HCT116 (cell line): ENCODE measurements at regions not wholly inside any gene's neighbourhood (a gene's known extent, or its start where the extent isn't known, plus 50 kb on each side); places are given as distances from the start of the nearest gene placed in this dataset.

Source experiments
- CEBPB ChIP-seq: IDR thresholded peaks from 2 replicates; pipeline ENCODE4 v1.6.1; 2012; ENCODE audit warnings: low read depth
- CTCF ChIP-seq, 3 experiments: fragments of 200-600 bp in 1 of 3; sonication (generic) in 1 of 3; IDR thresholded peaks in 2 of 3; conservative IDR thresholded peaks in 1 of 3; 2 replicates each; pipeline ENCODE4 v1.5.1; 2012 to 2017; ENCODE audit warnings: low read depth in 2 of 3, low read length in 2 of 3, antibody characterized with exemption in 1 of 3, borderline replicate concordance in 1 of 3, control low read depth in 1 of 3, mild to moderate bottlenecking in 1 of 3, mixed read lengths in 1 of 3, mixed run types in 1 of 3, moderate library complexity in 1 of 3; ENCODE audit not compliant: insufficient read depth in 1 of 3
- EZH2 ChIP-seq: fragments of 200-600 bp; sonication (generic); IDR thresholded peaks from 2 replicates; pipeline ENCODE4 v1.6.1; 2017; ENCODE audit warnings: antibody characterized with exemption, mixed run types
- EZH2phosphoT487 ChIP-seq: fragments of 200-600 bp; IDR thresholded peaks from 2 replicates; pipeline ENCODE4 v1.6.1; 2018; ENCODE audit warnings: antibody characterized with exemption, borderline replicate concordance
- MAX ChIP-seq: IDR thresholded peaks from 2 replicates; pipeline ENCODE4 v1.6.1; 2012
- POLR2A ChIP-seq: IDR thresholded peaks from 2 replicates; pipeline ENCODE4 v1.7.0; 2011; ENCODE audit warnings: borderline replicate concordance; ENCODE audit not compliant: insufficient read depth, insufficient read length; ENCODE audit errors: extremely low read depth
- SIN3A ChIP-seq: IDR thresholded peaks from 2 replicates; pipeline ENCODE4 v1.6.1; 2012; ENCODE audit warnings: low read depth
- ZNF274 ChIP-seq: fragments of 200-500 bp; sonication (Bioruptor generic); IDR thresholded peaks from 2 replicates; pipeline ENCODE4 v1.6.1; 2014; ENCODE audit warnings: mild to moderate bottlenecking, low read depth, low read length, inconsistent platforms

GRCh38 chr4:177227636-177228035 is 82.0 kb upstream of the NEIL3 start:
- TF ChIP-seq CTCF (IDR thresholded peaks at IDR 0.05 in 2 of 3, conservative IDR thresholded peaks at IDR 0.05 in 1 of 3; ENCODE audit: borderline replicate concordance in 1 of 3, insufficient read depth in 1 of 3, low read depth in 2 of 3, low read length in 2 of 3) (no peak), MAX (no peak), CEBPB (no peak), SIN3A (no peak), ZNF274 (no peak), POLR2A (no peak), EZH2phosphoT487 (no peak), EZH2 (no peak)
